SK-N-SH (cell line): ENCODE measurements at regions not wholly inside any gene's neighbourhood (a gene's known extent, or its start where the extent isn't known, plus 50 kb on each side); places are given as distances from the start of the nearest gene placed in this dataset.
"Not testable (repeated sequence)": the region's sequence is repeated elsewhere in the genome, so short reads cannot be mapped to it uniquely, and the experiment has no call there.

Experiments used
- CTCF ChIA-PET: fragments of 300-600, 350-600 bp; formaldehyde crosslinking; extraction: SDS; loops from one replicate; lab custom pipeline; 2021; lab: Yijun Ruan, JAX
- POLR2A ChIA-PET: fragments of 350-600 bp; sonication (Branson Sonifier 250); formaldehyde crosslinking; extraction: SDS; loops from one replicate; lab custom pipeline; 2020; ENCODE audit warnings: antibody characterized with exemption, inconsistent platforms; lab: Yijun Ruan, JAX
- DNase-seq: peaks from one replicate; pipeline ENCODE4 v3.0.0; 2012
- H2AFZ ChIP-seq: fragments of 200-600 bp; sonication (generic); 2 replicates; pipeline ENCODE4 v1.8.1; 2016; ENCODE audit warnings: antibody characterized with exemption, mild to moderate bottlenecking, low read depth
- H3F3A ChIP-seq: fragments of 200-600 bp; sonication (generic); replicated peaks from 2 replicates; pipeline ENCODE3; 2016; ENCODE audit warnings: antibody characterized with exemption, mild to moderate bottlenecking; ENCODE audit not compliant: insufficient read depth
- H3K27ac ChIP-seq, 2 experiments: fragments of 200-500 bp in 1 of 2; fragments of 200-600 bp in 1 of 2; sonication (Bioruptor generic) in 1 of 2; sonication (generic), shearing (Covaris generic) in 1 of 2; 2 replicates each; pipeline versions ENCODE4 v1.5.1 to v1.6.1; 2014 to 2016; ENCODE audit warnings: low read depth in 2 of 2, inconsistent platforms in 1 of 2, low read length in 1 of 2, mild to moderate bottlenecking in 1 of 2, mixed read lengths in 1 of 2
- H3K27me3 ChIP-seq: fragments of 200-600 bp; sonication (generic), shearing (Covaris generic); 2 replicates; pipeline ENCODE4 v1.6.1; 2016; ENCODE audit warnings: mixed run types; ENCODE audit not compliant: insufficient read depth
- H3K36me3 ChIP-seq, 2 experiments: fragments of 200-500 bp in 1 of 2; fragments of 200-600 bp in 1 of 2; sonication (Bioruptor generic) in 1 of 2; sonication (generic) in 1 of 2; replicated peaks in 1 of 2; 2 replicates each; pipeline versions ENCODE3 to v1.5.1; 2014 to 2016; ENCODE audit warnings: low read length in 1 of 2, mild to moderate bottlenecking in 1 of 2; ENCODE audit not compliant: insufficient read depth in 2 of 2, control insufficient read depth in 1 of 2
- H3K4me1 ChIP-seq, 2 experiments: fragments of 200-500 bp in 1 of 2; fragments of 200-600 bp in 1 of 2; sonication (Bioruptor generic) in 1 of 2; sonication (generic), shearing (Covaris generic) in 1 of 2; 2 replicates each; pipeline versions ENCODE4 v1.5.1 to v1.6.1; 2014 to 2016; ENCODE audit warnings: low read depth in 1 of 2, low read length in 1 of 2, mixed run types in 1 of 2; ENCODE audit not compliant: insufficient read depth in 2 of 2, control insufficient read depth in 1 of 2
- H3K4me2 ChIP-seq: fragments of 200-600 bp; sonication (generic), shearing (Covaris generic); 2 replicates; pipeline ENCODE4 v1.6.1; 2017; ENCODE audit warnings: mixed run types
- H3K4me3 ChIP-seq, 2 experiments: fragments of 200-500 bp in 1 of 2; fragments of 200-600 bp in 1 of 2; sonication (Bioruptor generic) in 1 of 2; sonication (generic), shearing (Covaris generic) in 1 of 2; 2 replicates each; pipeline versions ENCODE4 v1.5.1 to v1.8.1; 2014 to 2016; ENCODE audit warnings: low read depth in 2 of 2, inconsistent platforms in 1 of 2, low read length in 1 of 2, mild to moderate bottlenecking in 1 of 2, mixed read lengths in 1 of 2, moderate library complexity in 1 of 2
- H3K79me2 ChIP-seq: fragments of 200-600 bp; sonication (generic); 2 replicates; pipeline ENCODE4 v1.8.1; 2017; ENCODE audit warnings: mild to moderate bottlenecking; ENCODE audit not compliant: insufficient read depth
- H3K9ac ChIP-seq: fragments of 200-600 bp; sonication (generic); 2 replicates; pipeline ENCODE4 v1.6.1; 2017; ENCODE audit warnings: mixed run types
- H3K9me2 ChIP-seq: fragments of 200-600 bp; sonication (generic); 2 replicates; pipeline ENCODE4 v1.6.1; 2017; ENCODE audit warnings: mixed run types
- H3K9me3 ChIP-seq: fragments of 200-600 bp; sonication (generic); 2 replicates; pipeline ENCODE4 v1.6.1; 2017; ENCODE audit warnings: mixed run types, mild to moderate bottlenecking, moderate library complexity
- H4K20me1 ChIP-seq: fragments of 200-600 bp; sonication (generic); 2 replicates; pipeline ENCODE4 v1.6.1; 2017; ENCODE audit warnings: mild to moderate bottlenecking, mixed run types; ENCODE audit not compliant: insufficient read depth
- FOXJ3 ChIP-seq: sonication (generic); formaldehyde crosslinking; IDR thresholded peaks from 2 replicates; pipeline ENCODE4 v1.5.1; 2020; ENCODE audit warnings: mild to moderate bottlenecking, missing genetic modification reagents
- FOXM1 ChIP-seq: IDR thresholded peaks from 2 replicates; pipeline ENCODE4 v1.4.0; 2012; ENCODE audit warnings: low read depth, mild to moderate bottlenecking
- GABPA ChIP-seq: IDR thresholded peaks from 2 replicates; pipeline ENCODE4 v1.4.0; 2012; ENCODE audit warnings: low read depth, mild to moderate bottlenecking
- MAX ChIP-seq: IDR thresholded peaks from 2 replicates; pipeline ENCODE4 v1.4.0; 2012; ENCODE audit warnings: low read depth
- MEF2A ChIP-seq: IDR thresholded peaks from 2 replicates; pipeline ENCODE4 v1.4.0; 2012; ENCODE audit warnings: low read depth, borderline replicate concordance
- MXI1 ChIP-seq: IDR thresholded peaks from 2 replicates; pipeline ENCODE4 v1.6.1; 2012; ENCODE audit warnings: mild to moderate bottlenecking, low read depth, low read length, improper control_type of control experiment
- RAD21 ChIP-seq: IDR thresholded peaks from 2 replicates; pipeline ENCODE4 v1.6.1; 2012; ENCODE audit warnings: mild to moderate bottlenecking, low read length
- RFX5 ChIP-seq: IDR thresholded peaks from 2 replicates; pipeline ENCODE4 v1.6.1; 2012; ENCODE audit warnings: mild to moderate bottlenecking, improper control_type of control experiment, low read length
- SIN3A ChIP-seq: IDR thresholded peaks from 2 replicates; pipeline ENCODE4 v1.6.1; 2012; ENCODE audit warnings: low read depth, mild to moderate bottlenecking, low read length, moderate library complexity, borderline replicate concordance
- SMC3 ChIP-seq: IDR thresholded peaks from 2 replicates; pipeline ENCODE4 v1.6.1; 2012; ENCODE audit warnings: low read depth, low read length, improper control_type of control experiment
- USF1 ChIP-seq: IDR thresholded peaks from 2 replicates; pipeline ENCODE4 v1.4.0; 2012; ENCODE audit warnings: low read depth, borderline replicate concordance
- ZBTB33 ChIP-seq: IDR thresholded peaks from 2 replicates; pipeline ENCODE4 v1.4.0; 2012; ENCODE audit warnings: low read depth, borderline replicate concordance
- WGBS: methylation state at CpG from one replicate; pipeline ENCODE4 v1.1.6; 2017; ENCODE audit warnings: low lambda C conversion rate; 5-methylcytosine and 5-hydroxymethylcytosine counted together

- H3K4me3 ChIP-seq: no peak overlapping the region
- POLR2A ChIA-PET: no interaction called here
- H3K4me2 ChIP-seq: no peak overlapping the region
- 10% methylated on average over 2 of the region's 2 CpGs for WGBS
- H4K20me1 ChIP-seq: no peaks in the 10 kb centered on the region
- H3K27me3 ChIP-seq: no peaks in the 10 kb centered on the region
- CTCF ChIA-PET: interaction anchor here (0.8 to 1.6 kb wide), 3 partner anchors 28 to 406 kb away, joined by 3 to 7 read pairs (median 4); no protein-coding TSS in a partner anchor
- H3K27ac ChIP-seq: no peak overlapping the region
- H3K4me1 ChIP-seq: peaks cover 0 to 2% of the 10 kb centered on the region in 2 experiments; a peak in 1 of 4 replicates
- H3K9ac ChIP-seq: no peak overlapping the region
- H3K36me3 ChIP-seq: no peaks in the 10 kb centered on the region
- DNase-seq: no peak
- no peaks in the 10 kb centered on the region for H3K9me3 ChIP-seq
- no peaks in the 10 kb centered on the region for H3K9me2 ChIP-seq
- TF ChIP-seq FOXM1 (no peak), RAD21 (no peak), MEF2A (no peak), ZBTB33 (no peak), RFX5 (no peak), SIN3A (no peak), MAX (no peak), USF1 (no peak), FOXJ3 (CRISPR knock-in tag) (no peak), MXI1 (no peak), SMC3 (no peak), GABPA (no peak)
- H2AFZ ChIP-seq: no peak overlapping the region
- no peaks in the 10 kb centered on the region for H3F3A ChIP-seq
- H3K79me2 ChIP-seq: no peaks in the 10 kb centered on the region
Measured at GRCh38 chr17:33955461-33955860, 299.6 kb upstream of the CCL2 start.

GRCh38 chr17:33959098-33959497 is 296.0 kb upstream of the CCL2 start:
- H3K27me3 ChIP-seq, DNase-seq, H3K79me2 ChIP-seq, H3K4me3 ChIP-seq, H3K9me3 ChIP-seq, H3F3A ChIP-seq, H4K20me1 ChIP-seq, H3K9me2 ChIP-seq, H3K9ac ChIP-seq, H3K36me3 ChIP-seq, H3K4me2 ChIP-seq, H3K4me1 ChIP-seq, POLR2A ChIA-PET, H2AFZ ChIP-seq, H3K27ac ChIP-seq: not testable (repeated sequence)
- CTCF ChIA-PET: interaction anchor here (1.4 kb wide), 1 partner anchor 9 kb away, joined by 3 read pairs; no protein-coding TSS in a partner anchor
